ENCODE measurements at regions not wholly inside any gene's neighbourhood (a gene's known extent, or its start where the extent isn't known, plus 50 kb on each side); places are given as distances from the start of the nearest gene placed in this dataset.

DNA sequence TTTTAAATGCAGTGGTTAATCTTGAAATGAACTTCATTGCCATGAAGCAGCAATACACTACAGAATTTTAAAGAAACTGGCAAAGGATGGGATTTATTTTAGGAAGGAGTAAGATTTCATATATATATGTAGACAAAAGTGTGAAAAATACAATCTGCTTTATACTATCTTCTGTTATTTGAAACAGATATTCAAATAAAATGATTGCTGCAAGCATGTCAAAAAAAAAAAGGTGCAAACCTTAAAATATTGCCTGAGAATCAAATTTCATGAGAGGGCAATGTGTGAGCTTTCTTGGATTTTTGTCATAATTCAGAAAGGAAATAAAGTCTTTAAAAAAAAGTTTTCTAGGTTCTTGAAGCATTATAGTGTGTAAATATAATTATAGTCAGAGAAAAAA, 705.0 kb upstream of the CDH10 start:
- ChIA-PET CTCF (no interaction called here), POLR2A (ENCODE audit: low non-redundant PET) (no interaction called here)
- Histone ChIP-seq H3K4me3 (ENCODE audit: low read depth, low read length, poor library complexity, severe bottlenecking) (no peak overlapping the region), H3K36me3 (ENCODE audit: insufficient read depth, low read length, poor library complexity, severe bottlenecking) (no peaks in the 10 kb centered on the region), H3K27ac (ENCODE audit: low read depth, low read length, poor library complexity, severe bottlenecking) (no peak overlapping the region), H3K4me1 (ENCODE audit: insufficient read depth, low read length, poor library complexity, severe bottlenecking) (no peaks in the 10 kb centered on the region), H3K9me3 (ENCODE audit: low read depth, low read length, poor library complexity, severe bottlenecking) (no peaks in the 10 kb centered on the region), H3K27me3 (replicated peaks; ENCODE audit: insufficient read depth, low read depth, low read length, poor library complexity) (no peaks in the 10 kb centered on the region)
- TF ChIP-seq EZH2 (IDR thresholded peaks at IDR 0.05; ENCODE audit: borderline replicate concordance, low read depth, low read length, poor library complexity, severe bottlenecking) (no peak), CTCF (conservative IDR thresholded peaks at IDR 0.05; ENCODE audit: low read depth, low read length) (no peak)
- intact Hi-C loops (cut with micrococcal nuclease; ENCODE audit: unreplicated experiment): no loop called here
- BruUV-seq (replicated peaks): no TSS peak
- no peak for DNase-seq (ENCODE audit: low spot score)

DNA sequence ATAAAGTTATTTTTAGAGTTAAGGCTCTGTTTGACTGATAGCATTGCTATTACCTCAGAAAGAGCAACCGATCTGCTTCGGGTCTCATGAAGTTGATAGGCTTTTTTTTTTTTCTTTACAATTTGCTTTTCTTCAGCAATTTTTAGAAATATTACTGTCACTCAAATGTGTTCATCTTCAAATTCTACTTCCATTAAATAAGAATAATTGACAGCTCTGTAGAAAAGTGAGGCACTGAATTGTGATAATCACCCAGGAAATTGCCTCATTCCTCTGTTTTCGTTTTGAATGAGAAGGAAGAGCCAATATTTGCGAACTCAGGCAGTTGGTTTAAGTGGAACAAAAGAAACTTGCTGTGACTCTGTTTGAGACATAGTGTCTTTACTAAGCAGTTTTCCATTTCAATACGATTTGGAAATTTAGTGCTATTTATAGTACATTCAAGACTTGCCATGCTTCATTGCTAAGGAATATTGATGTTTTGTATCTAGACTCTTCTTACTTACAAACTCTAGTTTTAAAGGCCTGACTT, 700.5 kb upstream of the CDH10 start:
- CTCF ChIA-PET: no interaction called here
- peak; percentile 52 for DNase-seq (ENCODE audit: low spot score)
- Histone ChIP-seq H3K4me1 (ENCODE audit: insufficient read depth, low read length, poor library complexity, severe bottlenecking) (no peaks in the 10 kb centered on the region), H3K36me3 (ENCODE audit: insufficient read depth, low read length, poor library complexity, severe bottlenecking) (no peaks in the 10 kb centered on the region), H3K4me3 (ENCODE audit: low read depth, low read length, poor library complexity, severe bottlenecking) (no peak overlapping the region), H3K27ac (ENCODE audit: low read depth, low read length, poor library complexity, severe bottlenecking) (no peak overlapping the region), H3K9me3 (ENCODE audit: low read depth, low read length, poor library complexity, severe bottlenecking) (peaks cover 11% of the 10 kb centered on the region), H3K27me3 (replicated peaks; ENCODE audit: insufficient read depth, low read depth, low read length, poor library complexity) (no peaks in the 10 kb centered on the region)
- POLR2A ChIA-PET (ENCODE audit: low non-redundant PET): no interaction called here
- intact Hi-C loops (cut with micrococcal nuclease; ENCODE audit: unreplicated experiment): no loop called here
- BruUV-seq (replicated peaks): no TSS peak
- TF ChIP-seq CTCF (conservative IDR thresholded peaks at IDR 0.05; ENCODE audit: low read depth, low read length): no peak
- no peak for TF ChIP-seq EZH2 (IDR thresholded peaks at IDR 0.05; ENCODE audit: borderline replicate concordance, low read depth, low read length, poor library complexity, severe bottlenecking)

- POLR2A ChIA-PET (ENCODE audit: low non-redundant PET): no interaction called here
- Histone ChIP-seq H3K36me3 (ENCODE audit: insufficient read depth, low read length, poor library complexity, severe bottlenecking) (no peaks in the 10 kb centered on the region), H3K9me3 (ENCODE audit: low read depth, low read length, poor library complexity, severe bottlenecking) (peaks cover 11% of the 10 kb centered on the region), H3K27me3 (replicated peaks; ENCODE audit: insufficient read depth, low read depth, low read length, poor library complexity) (no peaks in the 10 kb centered on the region), H3K4me1 (ENCODE audit: insufficient read depth, low read length, poor library complexity, severe bottlenecking) (no peaks in the 10 kb centered on the region), H3K4me3 (ENCODE audit: low read depth, low read length, poor library complexity, severe bottlenecking) (no peak overlapping the region), H3K27ac (ENCODE audit: low read depth, low read length, poor library complexity, severe bottlenecking) (no peak overlapping the region)
- CTCF ChIA-PET: no interaction called here
- no TSS peak for BruUV-seq (replicated peaks)
- TF ChIP-seq EZH2 (IDR thresholded peaks at IDR 0.05; ENCODE audit: borderline replicate concordance, low read depth, low read length, poor library complexity, severe bottlenecking): no peak
- no peak for DNase-seq (ENCODE audit: low spot score)
- intact Hi-C loops (cut with micrococcal nuclease; ENCODE audit: unreplicated experiment): no loop called here
Observed at GRCh38 chr5:25339541-25339940, 694.8 kb upstream of the CDH10 start.

GRCh38 chr5:25334350-25334749, 689.6 kb upstream of the CDH10 start:
- Histone ChIP-seq H3K4me1 (ENCODE audit: insufficient read depth, low read length, poor library complexity, severe bottlenecking) (no peaks in the 10 kb centered on the region), H3K36me3 (ENCODE audit: insufficient read depth, low read length, poor library complexity, severe bottlenecking) (no peaks in the 10 kb centered on the region), H3K27me3 (replicated peaks; ENCODE audit: insufficient read depth, low read depth, low read length, poor library complexity) (no peaks in the 10 kb centered on the region), H3K27ac (ENCODE audit: low read depth, low read length, poor library complexity, severe bottlenecking) (no peak overlapping the region), H3K9me3 (ENCODE audit: low read depth, low read length, poor library complexity, severe bottlenecking) (no peaks in the 10 kb centered on the region), H3K4me3 (ENCODE audit: low read depth, low read length, poor library complexity, severe bottlenecking) (no peak overlapping the region)
- no peak for DNase-seq (ENCODE audit: low spot score)
- CTCF ChIA-PET: no interaction called here
- no TSS peak for BruUV-seq (replicated peaks)
- POLR2A ChIA-PET (ENCODE audit: low non-redundant PET): no interaction called here
- intact Hi-C loops (cut with micrococcal nuclease; ENCODE audit: unreplicated experiment): no loop called here
- TF ChIP-seq CTCF (conservative IDR thresholded peaks at IDR 0.05; ENCODE audit: low read depth, low read length) (no peak), EZH2 (IDR thresholded peaks at IDR 0.05; ENCODE audit: borderline replicate concordance, low read depth, low read length, poor library complexity, severe bottlenecking) (no peak)

Data from A673 (cell line).